Hematopoietic multipotent progenitor cell treated with erythropoietin and hydrocortisone succinate and interleukin-3 and kit ligand, for 6 days (in vitro differentiated cells): ENCODE measurements at regions not wholly inside any gene's neighbourhood (a gene's known extent, or its start where the extent isn't known, plus 50 kb on each side); places are given as distances from the start of the nearest gene placed in this dataset.

Experiments
- DNase-seq: peaks from one replicate; pipeline ENCODE4 v3.0.0-alpha.2; 2015

DNA sequence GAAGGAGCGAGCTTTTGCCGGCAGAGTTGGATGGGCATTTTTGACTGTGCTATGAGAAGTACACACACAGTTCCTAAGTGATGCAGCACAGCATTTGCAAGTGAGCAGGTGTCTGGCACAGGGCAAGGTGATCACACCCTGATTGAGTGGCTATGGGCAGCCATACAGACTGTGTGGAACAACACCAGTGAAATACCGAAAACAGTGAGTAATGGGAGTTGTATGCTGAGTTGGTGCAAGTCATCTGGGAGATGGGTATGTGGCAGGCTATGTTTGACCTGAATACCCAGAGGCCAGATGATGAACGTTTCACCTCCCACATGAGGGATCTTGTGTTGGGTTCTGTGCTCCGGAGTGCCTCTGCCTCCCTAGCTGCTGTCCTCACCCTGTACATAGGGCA, 53.5 kb upstream of the TIPARP start:
- DNase-seq: no peak

GRCh38 chr3:156620260-156620659, 54.1 kb upstream of the TIPARP start:
- DNase-seq: peak; percentile 43

GRCh38 chr3:156619376-156619775, 55.0 kb upstream of the TIPARP start:
- DNase-seq: no peak

- no peak for DNase-seq
Measured at GRCh38 chr3:156617781-156618180, 56.6 kb upstream of the TIPARP start.

DNA sequence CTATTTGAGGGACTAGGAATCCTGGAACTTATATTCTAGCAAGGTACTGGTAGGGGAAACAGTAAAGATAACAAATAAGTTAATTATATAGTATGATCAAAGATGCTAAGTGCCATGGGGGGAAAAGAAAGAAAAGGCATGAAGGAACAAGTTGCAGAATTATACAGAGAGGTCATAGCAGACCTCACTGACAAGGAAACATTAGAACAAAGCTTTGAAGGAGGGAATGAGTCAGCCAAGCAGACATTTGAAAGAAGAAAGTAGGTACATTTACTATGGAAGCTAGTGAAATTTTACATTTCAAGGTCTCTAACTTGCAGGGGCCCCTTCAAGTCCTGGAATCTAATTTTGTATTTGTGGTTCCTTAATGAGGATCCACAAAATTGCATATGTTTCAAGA, 57.2 kb upstream of the TIPARP start:
- DNase-seq: no peak

- DNase-seq: no peak
Measured at GRCh38 chr3:156615592-156616173, 58.7 kb upstream of the TIPARP start.

DNA sequence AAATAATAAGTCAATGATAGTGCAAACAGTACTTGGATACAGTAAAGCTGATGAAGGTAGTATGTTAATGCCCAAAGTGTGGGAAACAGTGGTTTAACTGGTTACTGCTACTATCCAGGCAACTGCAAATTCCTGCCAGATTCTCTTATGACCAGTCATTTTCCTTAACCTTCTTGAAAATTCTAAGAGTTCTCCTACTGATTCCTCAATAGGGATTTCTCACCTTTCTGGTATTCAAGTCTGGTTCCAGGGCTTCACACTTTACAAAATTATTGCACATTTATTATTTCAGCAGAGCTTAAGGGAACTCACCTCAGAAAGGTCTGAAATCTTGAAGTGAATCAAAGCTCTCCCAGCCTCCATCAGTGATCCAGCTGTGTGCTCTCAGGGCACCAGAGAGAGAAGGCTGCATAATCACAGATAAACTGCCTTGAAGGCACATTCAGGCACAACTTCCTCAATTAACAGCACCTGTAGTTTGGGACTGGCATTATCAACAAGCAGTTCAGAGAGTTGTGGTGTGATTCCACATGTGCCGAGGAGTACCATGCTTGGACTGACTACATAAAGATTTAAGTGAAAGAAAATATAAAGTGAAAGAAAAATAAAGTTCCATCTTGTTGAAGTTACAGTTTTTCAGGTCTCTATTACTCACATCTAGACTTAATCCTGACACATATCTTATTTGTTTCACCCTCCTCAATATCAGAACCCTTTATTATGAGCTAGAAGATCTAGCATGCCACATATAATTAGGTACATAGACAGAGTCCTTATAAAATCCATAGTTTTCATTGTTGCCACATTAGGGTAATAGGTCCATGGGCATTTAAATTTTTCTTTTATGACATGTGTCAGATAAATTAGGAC, 59.5 kb upstream of the TIPARP start:
- DNase-seq: peak; percentile 32

DNA sequence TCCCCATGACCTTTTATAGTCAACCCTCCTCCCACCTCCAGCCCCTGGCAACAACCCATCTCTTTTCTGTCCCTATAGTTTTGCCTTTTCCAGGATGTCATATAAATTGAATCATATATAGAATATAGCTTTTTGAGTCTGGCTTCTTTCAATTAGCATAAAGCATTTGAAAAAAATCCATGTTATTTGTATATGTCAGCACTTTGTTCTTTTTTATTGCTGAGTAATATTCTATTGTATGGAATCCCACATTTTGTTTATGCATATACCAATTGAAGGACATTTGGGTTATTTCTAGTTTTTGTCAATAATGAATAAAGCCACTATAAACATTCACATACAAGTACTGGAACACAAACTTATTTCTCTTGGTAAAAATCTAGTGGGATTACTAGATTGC, 58.0 kb upstream of the SSR3 start:
- no peak for DNase-seq

GRCh38 chr3:156611870-156612494, 57.1 kb upstream of the SSR3 start:
- DNase-seq: no peak

- DNase-seq: no peak
Measured at GRCh38 chr3:156610154-156610553, 55.2 kb upstream of the SSR3 start.

DNA sequence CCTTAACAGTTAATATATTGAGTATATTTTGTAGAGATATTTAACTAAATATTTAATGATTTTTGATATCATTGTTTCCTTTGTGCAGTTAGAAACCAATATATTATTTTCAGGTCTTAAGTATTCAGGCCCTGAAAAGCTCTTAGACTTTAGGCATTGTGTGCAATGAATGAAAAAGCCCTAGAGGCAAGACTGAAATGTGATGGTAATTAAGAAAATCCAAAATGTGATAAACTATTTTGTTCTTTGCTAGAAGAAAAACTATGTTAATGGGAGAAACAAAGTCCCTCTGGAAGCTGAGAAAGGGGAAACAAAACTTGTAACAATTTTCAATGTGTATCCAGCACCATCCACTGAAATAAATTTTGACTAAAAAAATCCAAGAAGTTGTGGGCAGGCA, 54.6 kb upstream of the SSR3 start:
- DNase-seq: no peak

DNA sequence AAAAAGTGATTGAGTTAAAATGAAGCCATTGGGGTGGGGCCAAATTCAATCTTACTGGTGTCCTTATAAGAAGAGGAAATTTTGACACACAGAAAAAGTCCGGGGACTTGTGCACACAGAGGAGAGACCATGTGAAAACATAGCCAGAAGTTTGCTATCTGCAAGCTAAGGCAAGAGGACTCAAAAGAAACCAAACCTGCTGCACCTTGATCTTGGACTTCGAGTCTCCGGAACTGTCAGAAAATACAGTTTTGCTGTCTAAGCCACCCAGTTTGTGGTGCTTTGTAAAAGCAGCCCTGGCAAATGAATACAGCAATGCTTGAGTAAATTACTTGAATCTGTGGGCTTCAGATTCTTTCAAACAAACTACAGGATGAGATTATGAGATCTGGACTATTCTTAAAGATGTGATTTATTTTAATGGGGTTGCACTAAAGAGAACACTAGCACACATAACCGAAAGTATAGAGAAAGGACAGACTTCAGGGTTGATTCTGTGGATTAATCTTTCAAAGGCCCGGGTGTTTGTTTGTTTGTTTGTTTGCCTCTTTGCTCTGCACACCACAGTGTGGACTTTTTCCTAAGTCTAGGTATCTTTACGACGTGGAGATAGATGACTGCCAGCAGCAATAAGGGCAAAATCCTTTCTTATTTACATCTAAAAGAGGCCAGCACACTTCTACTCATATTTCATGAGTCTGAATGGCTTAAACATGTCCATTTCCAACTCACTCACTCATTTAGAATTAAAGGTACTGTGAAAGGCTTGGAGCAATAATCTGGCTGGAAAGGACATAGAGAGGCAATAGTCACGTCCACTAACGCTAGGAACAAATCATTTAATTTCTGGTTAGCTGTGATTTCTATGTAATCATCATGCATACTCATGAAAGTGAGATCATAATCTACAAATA, 53.9 kb upstream of the SSR3 start:
- DNase-seq: no peak

GRCh38 chr3:156606729-156607128, 51.8 kb upstream of the SSR3 start:
- DNase-seq: peak; percentile 57

DNA sequence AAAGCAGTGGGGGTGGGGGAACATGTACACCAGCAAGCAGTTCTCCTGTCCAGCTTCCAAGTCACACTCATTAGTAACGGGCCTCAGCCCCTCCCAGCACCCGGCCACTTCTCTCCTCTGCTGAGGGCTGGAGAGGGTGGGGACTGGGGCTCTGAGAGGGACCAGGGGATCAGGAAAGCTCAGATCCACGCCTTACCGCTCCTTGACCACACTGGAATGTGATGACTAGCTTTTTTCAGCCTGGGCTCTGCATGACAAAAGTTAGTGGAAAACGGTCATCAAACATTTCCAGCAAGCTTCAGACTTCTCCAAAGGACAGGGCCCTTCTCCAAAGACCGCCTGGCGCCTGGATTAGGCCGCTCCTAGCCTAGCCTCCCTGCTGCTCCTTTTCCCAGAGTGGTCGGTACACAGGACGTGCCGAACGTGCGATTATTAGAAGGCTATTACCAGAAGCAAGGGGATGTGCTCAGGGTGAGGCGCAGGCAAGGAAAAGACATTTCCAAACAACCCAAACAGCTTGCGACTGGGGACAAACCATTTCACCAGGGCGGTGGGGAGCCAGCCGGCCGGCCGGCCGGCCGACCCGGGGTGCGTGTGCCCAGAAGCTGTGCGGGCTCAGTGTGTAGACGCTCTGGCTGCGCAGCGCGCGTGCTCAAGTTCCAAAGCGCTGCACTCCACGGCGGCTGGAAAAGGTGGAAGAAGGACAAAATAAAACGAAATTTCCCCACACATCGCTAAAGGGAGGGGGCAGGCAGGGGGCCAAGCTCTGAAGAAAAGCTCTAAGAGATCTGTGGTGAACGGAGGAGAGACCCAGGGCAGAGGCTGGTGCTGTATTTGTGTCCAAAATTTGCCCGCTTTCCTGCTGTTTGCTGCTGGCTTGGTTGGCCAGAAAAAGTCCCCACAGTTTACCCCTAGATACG, 51.0 kb upstream of the SSR3 start:
- DNase-seq: peak; percentile 48

DNA sequence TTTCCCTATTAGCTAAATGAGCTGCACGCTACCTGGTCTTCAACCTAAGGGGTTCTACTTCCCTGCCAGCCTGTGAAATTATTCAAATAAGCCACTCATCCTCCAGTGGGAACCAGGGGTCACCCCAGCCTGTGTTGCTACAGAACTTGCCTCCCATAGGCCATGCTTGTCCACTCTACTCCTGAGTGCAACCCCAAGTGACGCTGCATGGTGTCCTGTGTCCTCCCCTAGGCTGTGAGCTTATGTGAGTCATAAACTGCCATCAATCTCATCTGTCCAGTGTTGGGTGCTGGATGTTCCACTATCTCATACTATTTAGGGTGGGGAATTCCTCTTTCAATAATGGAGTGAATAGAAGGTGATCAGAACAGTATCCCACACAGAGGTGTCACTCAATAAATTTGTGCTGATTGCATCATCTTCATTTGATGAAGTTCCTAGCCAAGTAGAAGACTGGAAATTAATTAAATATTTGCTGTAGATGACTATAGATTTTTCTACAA, 49.8 kb upstream of the SSR3 start:
- DNase-seq: no peak
